Neural cell (in vitro differentiated cells): ENCODE measurements at regions not wholly inside any gene's neighbourhood (a gene's known extent, or its start where the extent isn't known, plus 50 kb on each side); places are given as distances from the start of the nearest gene placed in this dataset.

ENCODE experiments used
- CTCF ChIP-seq: fragments of 450-650 bp; IDR thresholded peaks from 2 replicates; pipeline ENCODE4 v1.5.1; 2014; ENCODE audit warnings: antibody characterized with exemption, mild to moderate bottlenecking, moderate library complexity; ENCODE audit not compliant: poor library complexity, severe bottlenecking
- EP300 ChIP-seq: fragments of 450-650 bp; conservative IDR thresholded peaks from 2 replicates; pipeline ENCODE4 v1.6.1; 2014; ENCODE audit warnings: antibody characterized with exemption, mild to moderate bottlenecking, moderate library complexity; ENCODE audit not compliant: poor library complexity, severe bottlenecking
- EZH2 ChIP-seq: fragments of 200-600, 300-800 bp; shearing (Covaris generic), sonication (generic); IDR thresholded peaks from 2 replicates; pipeline ENCODE4 v1.6.1; 2014; ENCODE audit warnings: antibody characterized with exemption, low read length, borderline replicate concordance, mild to moderate bottlenecking; ENCODE audit not compliant: insufficient read depth, poor library complexity, severe bottlenecking
- MXI1 ChIP-seq: fragments of 450-650 bp; conservative IDR thresholded peaks from 2 replicates; pipeline ENCODE4 v1.6.1; 2014; ENCODE audit warnings: antibody characterized with exemption, mild to moderate bottlenecking; ENCODE audit not compliant: poor library complexity, severe bottlenecking
- POLR2AphosphoS5 ChIP-seq: IDR thresholded peaks from 2 replicates; pipeline ENCODE4 v1.6.1; 2012
- RAD21 ChIP-seq: fragments of 450-650 bp; conservative IDR thresholded peaks from 2 replicates; pipeline ENCODE4 v1.6.1; 2014; ENCODE audit warnings: antibody characterized with exemption, mild to moderate bottlenecking, moderate library complexity
- SMC3 ChIP-seq: fragments of 450-650 bp; conservative IDR thresholded peaks from 2 replicates; pipeline ENCODE4 v1.6.1; 2014; ENCODE audit warnings: antibody characterized with exemption, mild to moderate bottlenecking, moderate library complexity; ENCODE audit not compliant: poor library complexity
- TAF1 ChIP-seq: IDR thresholded peaks from 2 replicates; pipeline ENCODE4 v1.6.1; 2012; ENCODE audit warnings: low read depth
- TF ChIP-seq, protein P1 (sequence below): IDR thresholded peaks from 2 replicates; pipeline ENCODE4 v1.6.1; 2012; ENCODE audit warnings: borderline replicate concordance

DNA sequence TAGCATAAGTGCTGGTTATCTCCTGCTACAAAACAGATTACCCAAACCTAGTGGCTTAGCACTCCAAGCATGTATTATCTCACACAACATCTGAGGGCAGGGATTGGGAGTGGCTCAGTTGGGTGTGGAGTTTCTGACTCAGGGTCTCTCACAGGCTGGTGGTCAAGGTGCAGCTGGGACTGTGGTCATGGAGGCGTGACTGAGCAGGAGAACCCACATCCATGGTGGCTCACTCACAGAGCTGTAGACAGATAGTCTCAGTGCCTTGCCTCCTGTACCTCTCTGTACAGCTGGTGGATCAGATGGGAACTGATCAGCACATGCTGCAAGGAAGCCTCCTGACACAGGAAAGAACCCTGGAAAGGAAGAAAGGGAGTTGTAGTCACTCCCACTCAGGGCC lies 83.1 kb upstream of the CST7 start:
- TF ChIP-seq CTCF: no peak
- TF ChIP-seq POLR2AphosphoS5: no peak
- no peak for TF ChIP-seq EZH2
- no peak for TF ChIP-seq EP300
- no peak for TF ChIP-seq TAF1
- no peak for TF ChIP-seq MXI1
- TF ChIP-seq SMC3: no peak
- TF ChIP-seq, protein P1, sequence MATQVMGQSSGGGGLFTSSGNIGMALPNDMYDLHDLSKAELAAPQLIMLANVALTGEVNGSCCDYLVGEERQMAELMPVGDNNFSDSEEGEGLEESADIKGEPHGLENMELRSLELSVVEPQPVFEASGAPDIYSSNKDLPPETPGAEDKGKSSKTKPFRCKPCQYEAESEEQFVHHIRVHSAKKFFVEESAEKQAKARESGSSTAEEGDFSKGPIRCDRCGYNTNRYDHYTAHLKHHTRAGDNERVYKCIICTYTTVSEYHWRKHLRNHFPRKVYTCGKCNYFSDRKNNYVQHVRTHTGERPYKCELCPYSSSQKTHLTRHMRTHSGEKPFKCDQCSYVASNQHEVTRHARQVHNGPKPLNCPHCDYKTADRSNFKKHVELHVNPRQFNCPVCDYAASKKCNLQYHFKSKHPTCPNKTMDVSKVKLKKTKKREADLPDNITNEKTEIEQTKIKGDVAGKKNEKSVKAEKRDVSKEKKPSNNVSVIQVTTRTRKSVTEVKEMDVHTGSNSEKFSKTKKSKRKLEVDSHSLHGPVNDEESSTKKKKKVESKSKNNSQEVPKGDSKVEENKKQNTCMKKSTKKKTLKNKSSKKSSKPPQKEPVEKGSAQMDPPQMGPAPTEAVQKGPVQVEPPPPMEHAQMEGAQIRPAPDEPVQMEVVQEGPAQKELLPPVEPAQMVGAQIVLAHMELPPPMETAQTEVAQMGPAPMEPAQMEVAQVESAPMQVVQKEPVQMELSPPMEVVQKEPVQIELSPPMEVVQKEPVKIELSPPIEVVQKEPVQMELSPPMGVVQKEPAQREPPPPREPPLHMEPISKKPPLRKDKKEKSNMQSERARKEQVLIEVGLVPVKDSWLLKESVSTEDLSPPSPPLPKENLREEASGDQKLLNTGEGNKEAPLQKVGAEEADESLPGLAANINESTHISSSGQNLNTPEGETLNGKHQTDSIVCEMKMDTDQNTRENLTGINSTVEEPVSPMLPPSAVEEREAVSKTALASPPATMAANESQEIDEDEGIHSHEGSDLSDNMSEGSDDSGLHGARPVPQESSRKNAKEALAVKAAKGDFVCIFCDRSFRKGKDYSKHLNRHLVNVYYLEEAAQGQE: no peak
- TF ChIP-seq RAD21: no peak
